Adrenal gland (tissue), 9 donors: ENCODE measurements at regions not wholly inside any gene's neighbourhood (a gene's known extent, or its start where the extent isn't known, plus 50 kb on each side); places are given as distances from the start of the nearest gene placed in this dataset.

Experiments used
- DNase-seq, 7 donors: peaks; one replicate each; pipeline ENCODE4 v3.0.0-alpha.2; 2019 to 2020
- H3K27ac ChIP-seq, 5 donors: fragments of 200-600 bp; sonication (generic) in 4 of 5; 1 replicate in 3 of 5; 2 replicates in 2 of 5; pipeline versions ENCODE4 v1.5.1 to v1.8.0; 2016 to 2020; ENCODE audit warnings: mild to moderate bottlenecking in 1 of 5
- H3K27me3 ChIP-seq: fragments of 200-600 bp; 2 replicates; pipeline ENCODE4 v1.8.0; 2021
- H3K36me3 ChIP-seq, 2 donors: fragments of 200-600 bp; replicated peaks in 1 of 2; 1 replicate in 1 of 2; 2 replicates in 1 of 2; pipeline versions ENCODE4 v1.5.1 to v1.8.0; 2018 to 2022
- H3K4me1 ChIP-seq, 2 donors: fragments of 200-600 bp; replicated peaks in 1 of 2; 1 replicate in 1 of 2; 2 replicates in 1 of 2; pipeline versions ENCODE4 v1.5.1 to v1.8.0; 2018 to 2021
- H3K4me3 ChIP-seq, 4 donors: fragments of 200-600 bp; sonication (generic) in 3 of 4; one replicate each; pipeline ENCODE4 v1.5.1; 2016 to 2018
- H3K9me3 ChIP-seq, 3 donors: fragments of 200-600 bp; sonication (generic) in 1 of 3; replicated peaks in 1 of 3; 1 replicate in 2 of 3; 2 replicates in 1 of 3; pipeline versions ENCODE4 v1.5.1 to v1.8.0; 2016 to 2021
- CTCF ChIP-seq, 6 experiments: fragments of 450-650 bp in 4 of 6; fragments of 200-600 bp in 2 of 6; sonication (generic) in 1 of 6; IDR thresholded peaks; 1 replicate in 5 of 6; 2 replicates in 1 of 6; pipeline versions ENCODE4 v1.5.1 to v1.8.0; 2016 to 2021; ENCODE audit warnings: antibody characterized with exemption in 6 of 6, mild to moderate bottlenecking in 2 of 6, moderate library complexity in 1 of 6
- POLR2A ChIP-seq, 2 donors: fragments of 450-650 bp; IDR thresholded peaks; one replicate each; pipeline ENCODE4 v1.6.1; 2017; ENCODE audit warnings: antibody characterized with exemption in 2 of 2, mild to moderate bottlenecking in 2 of 2, moderate library complexity in 1 of 2
- WGBS, 4 donors: extraction: QIAGEN DNeasy Blood & Tissue Kit in 2 of 4; methylation state at CpG; one replicate each; pipeline versions ENCODE4 v1.1.5 to v1.1.7; 2013 to 2017; 5-methylcytosine and 5-hydroxymethylcytosine counted together
- intact Hi-C, 2 donors: fragments of 100-400 bp; cut with DNase I; formaldehyde crosslinking; loops; one replicate each; pipeline versions ENCODE4 v1.14.1 to v1.15.0; 2022 to 2023
- donor health status: healthy with polysubstance abuse.
- donor health status: Bipolar disorder and iron deficiency.
- donor health status: DM: yes; HTN: yes; CAD: no.
- donor health status: DM: no; HTN: no; CAD: no.
- donor health status: DM: no; HTN: no; CAD: no.

GRCh38 chr10:83582407-83583095 lies 556.8 kb upstream of the GHITM start:
- TF ChIP-seq POLR2A (IDR thresholded peaks at IDR 0.05), result no peak
- TF ChIP-seq CTCF (IDR thresholded peaks at IDR 0.05), result no peak
- Histone ChIP-seq H3K36me3 (no peaks in the 10 kb centered on the region), H3K27ac (no peak overlapping the region), H3K4me1 (no peaks in the 10 kb centered on the region), H3K27me3 (no peaks in the 10 kb centered on the region), H3K4me3 (no peak overlapping the region), H3K9me3 (no peaks in the 10 kb centered on the region)
- intact Hi-C loops, result no loop called here
- 71 to 76% (median 72%) methylated on average over 3 of the region's 3 CpGs for WGBS, 4 donors
- DNase-seq, result no peak

GRCh38 chr10:83585686-83586085 lies 553.6 kb upstream of the GHITM start:
- H3K36me3 ChIP-seq, result no peaks in the 10 kb centered on the region
- DNase-seq, result no peak
- intact Hi-C loops, result no loop called here
- no peaks in the 10 kb centered on the region for H3K9me3 ChIP-seq
- no peak overlapping the region for H3K4me3 ChIP-seq
- no peaks in the 10 kb centered on the region for H3K4me1 ChIP-seq
- H3K27me3 ChIP-seq, result no peaks in the 10 kb centered on the region
- 68 to 87% (median 79%) methylated on average over 2 of the region's 2 CpGs for WGBS, 4 donors
- no peak for TF ChIP-seq POLR2A (IDR thresholded peaks at IDR 0.05)
- TF ChIP-seq CTCF (IDR thresholded peaks at IDR 0.05), result no peak
- no peak overlapping the region for H3K27ac ChIP-seq

GRCh38 chr10:83592337-83592935 lies 546.9 kb upstream of the GHITM start:
- H3K9me3 ChIP-seq, result peaks cover 0 to 15% (median 0%) of the 10 kb centered on the region in 3 donors
- no peaks in the 10 kb centered on the region for H3K36me3 ChIP-seq
- H3K4me1 ChIP-seq, result no peaks in the 10 kb centered on the region
- no peak for DNase-seq
- H3K4me3 ChIP-seq, result no peak overlapping the region
- no peaks in the 10 kb centered on the region for H3K27me3 ChIP-seq
- TF ChIP-seq POLR2A (IDR thresholded peaks at IDR 0.05) (no peak), CTCF (IDR thresholded peaks at IDR 0.05) (no peak)
- 90 to 97% (median 96%) methylated on average over 1 of the region's 1 CpG for WGBS, 4 donors
- no peak overlapping the region for H3K27ac ChIP-seq
- intact Hi-C loops, result no loop called here

GRCh38 chr10:83603708-83604107 lies 535.6 kb upstream of the GHITM start:
- TF ChIP-seq CTCF (IDR thresholded peaks at IDR 0.05) (no peak), POLR2A (IDR thresholded peaks at IDR 0.05) (no peak)
- intact Hi-C loops, result no loop called here

More at GRCh38 chr10:83603708-83604107, 535.6 kb upstream of the GHITM start:
- Histone ChIP-seq H3K9me3 (no peaks in the 10 kb centered on the region), H3K36me3 (no peaks in the 10 kb centered on the region), H3K27ac (no peak overlapping the region), H3K4me1 (no peaks in the 10 kb centered on the region), H3K4me3 (no peak overlapping the region), H3K27me3 (no peaks in the 10 kb centered on the region)
- no peak for DNase-seq
- 62 to 72% (median 65%) methylated on average over 1 of the region's 1 CpG for WGBS, 4 donors
